ENCODE measurements at regions not wholly inside any gene's neighbourhood (a gene's known extent, or its start where the extent isn't known, plus 50 kb on each side); places are given as distances from the start of the nearest gene placed in this dataset.
"Not testable (repeated sequence)": the region's sequence is repeated elsewhere in the genome, so short reads cannot be mapped to it uniquely, and the experiment has no call there.

- no peak for TF ChIP-seq ZFX (IDR thresholded peaks at IDR 0.05)
- no peak for TF ChIP-seq CTCF (conservative IDR thresholded peaks at IDR 0.05)
Measured at GRCh38 chr13:84730376-84730775, 848.1 kb upstream of the SLITRK1 start.

GRCh38 chr13:84705982-84706710, 823.9 kb upstream of the SLITRK1 start:
- H3K27ac ChIP-seq, result no peak overlapping the region
- TF ChIP-seq CTCF (conservative IDR thresholded peaks at IDR 0.05) (no peak), ZFX (IDR thresholded peaks at IDR 0.05) (no peak)

More at GRCh38 chr13:84730376-84730775, 848.1 kb upstream of the SLITRK1 start:
- H3K27ac ChIP-seq, result no peak overlapping the region

GRCh38 chr13:84702174-84702573, 819.9 kb upstream of the SLITRK1 start:
- TF ChIP-seq ZFX (IDR thresholded peaks at IDR 0.05) (no peak), CTCF (conservative IDR thresholded peaks at IDR 0.05) (no peak)
- no peak overlapping the region for H3K27ac ChIP-seq

- H3K27ac ChIP-seq, result not testable (repeated sequence)
Measured at GRCh38 chr13:84697591-84697990, 815.3 kb upstream of the SLITRK1 start.

GRCh38 chr13:84686973-84687372, 804.7 kb upstream of the SLITRK1 start:
- H3K27ac ChIP-seq, result no peak overlapping the region
- TF ChIP-seq ZFX (IDR thresholded peaks at IDR 0.05) (no peak), CTCF (conservative IDR thresholded peaks at IDR 0.05) (no peak)

- TF ChIP-seq ZFX (IDR thresholded peaks at IDR 0.05), result no peak
- TF ChIP-seq CTCF (conservative IDR thresholded peaks at IDR 0.05), result no peak
Measured at GRCh38 chr13:84686458-84686857, 804.2 kb upstream of the SLITRK1 start.

GRCh38 chr13:84684804-84685203, 802.5 kb upstream of the SLITRK1 start:
- TF ChIP-seq ZFX (IDR thresholded peaks at IDR 0.05) (no peak), CTCF (conservative IDR thresholded peaks at IDR 0.05) (no peak)

More at GRCh38 chr13:84686458-84686857, 804.2 kb upstream of the SLITRK1 start:
- no peak overlapping the region for H3K27ac ChIP-seq

More at GRCh38 chr13:84684804-84685203, 802.5 kb upstream of the SLITRK1 start:
- no peak overlapping the region for H3K27ac ChIP-seq
